ENCODE measurements at regions not wholly inside any gene's neighbourhood (a gene's known extent, or its start where the extent isn't known, plus 50 kb on each side); places are given as distances from the start of the nearest gene placed in this dataset.

GRCh38 chr15:36498401-36498800, 81.0 kb upstream of the CDIN1 start:
- no peak for ATAC-seq

- no peak for ATAC-seq
These were observed 80.5 kb upstream of the CDIN1 start for GRCh38 chr15:36498916-36499315.

GRCh38 chr15:36499412-36500389, 79.7 kb upstream of the CDIN1 start:
- ATAC-seq = no peak

- no peak for ATAC-seq
These were observed 78.3 kb upstream of the CDIN1 start for GRCh38 chr15:36501063-36501678.

- no peak for ATAC-seq
These were observed 76.9 kb upstream of the CDIN1 start for GRCh38 chr15:36502509-36502908.

GRCh38 chr15:36506733-36507356, 72.6 kb upstream of the CDIN1 start:
- ATAC-seq = no peak

GRCh38 chr15:36507458-36507857, 72.0 kb upstream of the CDIN1 start:
- no peak for ATAC-seq

GRCh38 chr15:36511594-36511993, 67.8 kb upstream of the CDIN1 start:
- ATAC-seq = no peak

GRCh38 chr15:36517758-36518157, 61.7 kb upstream of the CDIN1 start:
- no peak for ATAC-seq

- ATAC-seq = no peak
These were observed 60.4 kb upstream of the CDIN1 start for GRCh38 chr15:36519067-36519466.

GRCh38 chr15:36525430-36525829, 54.0 kb upstream of the CDIN1 start:
- ATAC-seq = no peak

- no peak for ATAC-seq
These were observed 51.9 kb upstream of the CDIN1 start for GRCh38 chr15:36527235-36528162.

- no peak for ATAC-seq
These were observed 50.0 kb upstream of the CDIN1 start for GRCh38 chr15:36529296-36530011.

All from activated CD4-positive, CD25-positive, alpha-beta regulatory T cell treated with anti-CD3 and anti-CD28 coated beads, Interleukin-2, amount 50 U/mL, for 24 hours (primary cell).